Peyer's patch (tissue), 4 donors: ENCODE measurements at regions not wholly inside any gene's neighbourhood (a gene's known extent, or its start where the extent isn't known, plus 50 kb on each side); places are given as distances from the start of the nearest gene placed in this dataset.

Source experiments
- DNase-seq, 3 donors: peaks; one replicate each; pipeline ENCODE4 v3.0.0-alpha.2; 2017 to 2019
- H3K27ac ChIP-seq, 4 donors: fragments of 200-600 bp; sonication (generic); one replicate each; pipeline ENCODE4 v1.5.1; 2016 to 2019
- H3K27me3 ChIP-seq, 2 donors: fragments of 200-600 bp; sonication (generic); one replicate each; pipeline ENCODE4 v1.5.1; 2019
- H3K36me3 ChIP-seq, 3 donors: fragments of 200-600 bp; sonication (generic); one replicate each; pipeline ENCODE4 v1.5.1; 2016 to 2019
- H3K4me1 ChIP-seq, 4 donors: fragments of 200-600 bp; sonication (generic); one replicate each; pipeline ENCODE4 v1.5.1; 2016 to 2019
- H3K4me3 ChIP-seq, 4 donors: fragments of 200-600 bp; sonication (generic); 1 replicate in 3 of 4; 2 replicates in 1 of 4; pipeline ENCODE4 v1.5.1; 2016 to 2019; ENCODE audit warnings: mild to moderate bottlenecking in 1 of 4
- H3K9me3 ChIP-seq, 4 donors: fragments of 200-600 bp; sonication (generic); one replicate each; pipeline ENCODE4 v1.5.1; 2016 to 2019; ENCODE audit warnings: mild to moderate bottlenecking in 1 of 4
- CTCF ChIP-seq, 6 experiments: fragments of 450-650 bp in 4 of 6; fragments of 200-600 bp in 2 of 6; sonication (generic) in 1 of 6; IDR thresholded peaks; one replicate each; pipeline ENCODE4 v1.5.1; 2017 to 2019; ENCODE audit warnings: antibody characterized with exemption in 6 of 6, mild to moderate bottlenecking in 3 of 6, moderate library complexity in 1 of 6
- POLR2A ChIP-seq, 2 donors: fragments of 450-650 bp; IDR thresholded peaks; one replicate each; pipeline ENCODE4 v1.5.1; 2017; ENCODE audit warnings: antibody characterized with exemption in 2 of 2, mild to moderate bottlenecking in 2 of 2, moderate library complexity in 2 of 2

- Histone ChIP-seq H3K9me3 (no peaks in the 10 kb centered on the region), H3K4me3 (no peak overlapping the region)
- TF ChIP-seq CTCF (IDR thresholded peaks at IDR 0.05) (no peak), POLR2A (IDR thresholded peaks at IDR 0.05) (no peak)
Observed at GRCh38 chr17:51441431-51441830, 181.1 kb downstream of the UTP18 start.

GRCh38 chr17:51442088-51442865, 181.9 kb downstream of the UTP18 start:
- Histone ChIP-seq H3K27ac (no peak overlapping the region), H3K27me3 (no peaks in the 10 kb centered on the region), H3K4me1 (no peaks in the 10 kb centered on the region), H3K4me3 (no peak overlapping the region), H3K36me3 (no peaks in the 10 kb centered on the region), H3K9me3 (no peaks in the 10 kb centered on the region)
- TF ChIP-seq POLR2A (IDR thresholded peaks at IDR 0.05) (no peak), CTCF (IDR thresholded peaks at IDR 0.05) (no peak)
- no peak for DNase-seq

More at GRCh38 chr17:51441431-51441830, 181.1 kb downstream of the UTP18 start:
- no peaks in the 10 kb centered on the region for H3K36me3 ChIP-seq
- DNase-seq: no peak
- no peaks in the 10 kb centered on the region for H3K4me1 ChIP-seq
- no peak overlapping the region for H3K27ac ChIP-seq
- H3K27me3 ChIP-seq: no peaks in the 10 kb centered on the region

- Histone ChIP-seq H3K4me1 (no peaks in the 10 kb centered on the region), H3K36me3 (no peaks in the 10 kb centered on the region), H3K27ac (no peak overlapping the region), H3K4me3 (no peak overlapping the region), H3K27me3 (no peaks in the 10 kb centered on the region), H3K9me3 (no peaks in the 10 kb centered on the region)
- TF ChIP-seq POLR2A (IDR thresholded peaks at IDR 0.05): no peak
- no peak for TF ChIP-seq CTCF (IDR thresholded peaks at IDR 0.05)
- DNase-seq: no peak
Observed at GRCh38 chr17:51443646-51444045, 183.3 kb downstream of the UTP18 start.

GRCh38 chr17:51445946-51446345, 185.6 kb downstream of the UTP18 start:
- no peaks in the 10 kb centered on the region for H3K4me1 ChIP-seq
- no peaks in the 10 kb centered on the region for H3K27me3 ChIP-seq
- no peak overlapping the region for H3K4me3 ChIP-seq
- no peak overlapping the region for H3K27ac ChIP-seq
- TF ChIP-seq CTCF (IDR thresholded peaks at IDR 0.05) (no peak), POLR2A (IDR thresholded peaks at IDR 0.05) (no peak)
- H3K36me3 ChIP-seq: no peaks in the 10 kb centered on the region
- DNase-seq: no peak
- no peaks in the 10 kb centered on the region for H3K9me3 ChIP-seq

GRCh38 chr17:51454456-51454978, 194.2 kb downstream of the UTP18 start:
- Histone ChIP-seq H3K9me3 (no peaks in the 10 kb centered on the region), H3K27me3 (no peaks in the 10 kb centered on the region), H3K4me1 (no peaks in the 10 kb centered on the region), H3K27ac (no peak overlapping the region), H3K36me3 (no peaks in the 10 kb centered on the region), H3K4me3 (no peak overlapping the region)
- TF ChIP-seq POLR2A (IDR thresholded peaks at IDR 0.05) (no peak), CTCF (IDR thresholded peaks at IDR 0.05) (no peak)
- DNase-seq: no peak
